DMS53 treated with DMSO at 0.1 percent for 48 hours (cell line): ENCODE measurements at regions not wholly inside any gene's neighbourhood (a gene's known extent, or its start where the extent isn't known, plus 50 kb on each side); places are given as distances from the start of the nearest gene placed in this dataset.
"Not testable (repeated sequence)": the region's sequence is repeated elsewhere in the genome, so short reads cannot be mapped to it uniquely, and the experiment has no call there.

Experiments used
- DNase-seq: peaks from one replicate; lab custom pipeline; 2025; ENCODE audit not compliant: unreplicated experiment; lab: John Stamatoyannopoulos, UW

GRCh38 chr19:27714857-27715256, 1498.1 kb downstream of the UQCRFS1 start:
- no peak for DNase-seq

DNA sequence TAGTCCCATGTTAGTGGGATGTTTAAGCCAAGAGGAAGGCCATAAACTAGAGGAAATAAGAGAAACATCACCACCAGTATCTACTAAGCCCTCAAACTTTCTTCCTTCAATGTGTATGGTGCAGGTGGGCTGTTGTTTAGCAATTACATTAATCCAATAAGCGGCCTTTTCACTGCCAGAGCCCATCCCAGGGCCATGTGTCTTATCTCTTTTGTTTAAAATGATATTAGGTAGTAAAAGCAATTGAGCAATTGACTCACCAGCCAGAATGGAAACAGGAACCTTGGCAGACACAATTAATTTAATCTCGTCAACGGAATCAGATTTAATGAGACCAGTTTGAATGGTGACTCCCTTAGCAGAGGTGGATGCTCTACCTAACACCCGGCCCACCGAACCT, 1503.5 kb downstream of the UQCRFS1 start:
- DNase-seq = no peak

GRCh38 chr19:27708986-27709385, 1504.0 kb downstream of the UQCRFS1 start:
- DNase-seq = not testable (repeated sequence)

DNA sequence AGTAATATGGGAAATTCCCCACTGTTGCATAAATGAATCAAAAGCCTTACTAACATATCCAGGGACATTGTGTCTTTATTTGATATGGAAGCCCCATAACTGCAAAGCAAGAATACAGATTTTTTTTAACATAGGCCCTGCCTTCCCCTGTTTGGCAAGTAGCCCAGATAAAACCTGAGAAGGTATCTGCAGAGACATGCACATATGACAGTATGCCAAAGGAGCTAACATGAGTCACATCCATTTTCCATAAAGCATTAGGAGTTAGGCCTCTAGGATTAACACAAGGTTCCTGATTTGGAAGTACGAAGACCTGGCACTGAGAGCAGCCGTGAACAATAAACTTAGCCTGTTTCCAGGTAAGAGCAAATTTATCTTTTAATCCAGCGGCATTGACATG, 1505.9 kb downstream of the UQCRFS1 start:
- DNase-seq = not testable (repeated sequence)

DNA sequence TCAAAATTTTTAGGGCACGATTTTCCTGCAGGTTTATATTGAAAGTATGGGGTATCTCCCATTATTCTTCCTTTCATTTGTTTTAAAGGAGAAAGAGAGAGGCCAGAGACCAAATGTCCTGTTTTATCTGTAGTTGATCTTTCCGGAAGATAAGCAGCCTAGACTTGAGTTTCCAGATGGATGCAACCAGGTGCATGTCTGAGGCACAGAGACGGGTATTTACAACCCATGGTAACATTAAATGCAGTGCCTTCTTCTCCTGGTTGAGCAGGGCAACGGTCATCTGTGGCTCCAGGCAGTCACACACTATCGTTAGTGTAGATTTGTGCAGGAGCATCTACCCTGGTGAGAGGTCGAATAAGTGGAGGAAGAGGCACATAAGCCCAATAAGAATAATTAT, 1507.1 kb downstream of the UQCRFS1 start:
- no peak for DNase-seq

DNA sequence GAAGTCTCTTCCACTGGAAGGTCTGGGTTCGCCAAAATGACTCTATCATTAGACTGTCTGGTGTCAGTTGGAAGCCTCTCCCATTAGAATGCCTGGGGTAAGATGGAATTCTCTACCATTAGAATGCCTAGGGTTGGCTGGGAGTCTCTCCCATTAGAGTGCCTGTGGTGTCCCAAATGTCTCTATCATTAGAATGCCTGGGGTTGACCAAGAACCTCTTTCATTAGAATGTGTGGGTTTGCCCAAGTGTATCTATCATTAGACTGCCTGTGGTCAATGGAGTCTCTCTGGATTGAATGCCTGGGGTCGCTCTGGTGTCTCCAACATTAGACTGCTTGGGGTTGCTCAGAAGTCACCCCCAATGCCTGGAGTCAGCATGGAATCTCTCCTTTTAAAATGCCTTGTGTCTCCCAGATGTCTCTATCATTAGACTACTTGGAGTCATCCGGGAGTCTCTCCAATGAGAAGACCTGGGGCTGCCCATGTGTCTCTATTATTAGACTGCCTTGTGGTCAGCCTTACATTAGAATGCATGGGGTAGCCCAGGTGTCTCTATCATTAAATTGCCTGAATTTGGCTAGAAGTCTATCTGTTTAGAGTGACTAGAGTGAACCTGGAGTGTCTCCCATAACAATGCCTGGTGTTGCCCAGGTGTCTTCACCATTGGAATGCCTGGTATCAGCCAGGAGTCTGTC, 1518.4 kb downstream of the UQCRFS1 start:
- no peak for DNase-seq

GRCh38 chr19:27691991-27692390, 1521.0 kb downstream of the UQCRFS1 start:
- DNase-seq = no peak

DNA sequence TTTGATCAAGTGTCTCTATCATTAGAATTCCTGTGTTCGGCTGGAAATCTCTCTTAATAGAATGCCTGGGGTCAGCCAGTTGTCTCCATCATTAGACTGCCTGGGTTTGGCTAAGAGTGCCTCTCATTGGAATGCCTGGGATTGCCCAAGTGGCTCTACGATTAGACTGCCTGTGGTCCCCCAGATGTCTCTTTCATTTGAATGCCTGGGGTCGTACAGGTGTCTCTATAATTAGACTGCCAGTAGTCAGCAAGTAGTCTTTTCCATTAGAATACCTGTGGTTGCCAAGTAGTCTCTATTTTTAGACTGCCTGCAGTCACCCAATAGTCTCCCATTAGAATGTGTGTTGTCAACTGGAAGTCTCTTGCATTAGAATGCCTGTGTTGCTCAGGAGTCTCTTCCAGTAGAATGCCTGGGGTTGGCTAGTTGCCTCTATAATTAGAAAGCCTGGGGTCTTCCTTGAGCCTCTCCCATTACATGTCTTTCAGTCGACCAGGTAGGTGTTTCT, 1523.2 kb downstream of the UQCRFS1 start:
- no peak for DNase-seq

DNA sequence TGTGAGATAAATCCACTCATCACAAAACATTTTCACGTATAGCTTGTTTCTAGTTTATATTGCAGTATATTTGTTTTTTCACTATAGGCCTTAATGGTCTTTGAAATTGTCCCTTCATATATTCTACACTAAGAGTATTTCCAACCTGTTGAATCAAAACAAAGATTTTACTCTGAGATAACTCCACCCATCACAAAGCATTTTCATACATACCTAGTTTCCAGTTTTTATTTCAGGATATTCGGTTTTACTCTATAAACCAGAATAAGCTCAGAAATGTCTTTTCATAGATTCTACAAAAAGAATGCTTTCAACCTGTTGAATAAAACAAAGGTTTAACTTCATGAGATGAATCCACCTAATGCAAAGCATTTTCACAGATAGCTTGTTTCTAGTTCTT, 1528.7 kb downstream of the UQCRFS1 start:
- DNase-seq = no peak

- DNase-seq = no peak
These were observed 1531.0 kb downstream of the UQCRFS1 start for GRCh38 chr19:27681972-27682371.

DNA sequence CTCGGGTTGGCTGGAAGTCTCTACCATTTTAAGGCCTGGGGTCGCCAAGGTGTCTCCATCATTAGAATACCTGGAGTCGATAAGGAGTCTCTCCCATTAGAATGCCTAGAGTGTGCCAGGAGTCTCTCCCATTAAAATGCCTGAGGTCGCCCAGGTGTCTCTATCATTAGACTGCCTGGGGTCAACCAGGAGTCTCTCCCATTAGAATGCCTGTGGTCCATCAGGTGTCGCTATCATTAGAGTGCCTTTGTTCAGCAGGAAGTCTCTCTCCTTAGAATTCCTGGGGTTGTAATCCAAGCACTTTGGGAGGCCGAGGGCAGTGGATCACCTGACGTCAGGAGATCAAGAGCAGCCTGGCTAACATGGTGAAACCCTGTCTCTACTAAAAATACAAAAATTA, 1533.0 kb downstream of the UQCRFS1 start:
- no peak for DNase-seq

DNA sequence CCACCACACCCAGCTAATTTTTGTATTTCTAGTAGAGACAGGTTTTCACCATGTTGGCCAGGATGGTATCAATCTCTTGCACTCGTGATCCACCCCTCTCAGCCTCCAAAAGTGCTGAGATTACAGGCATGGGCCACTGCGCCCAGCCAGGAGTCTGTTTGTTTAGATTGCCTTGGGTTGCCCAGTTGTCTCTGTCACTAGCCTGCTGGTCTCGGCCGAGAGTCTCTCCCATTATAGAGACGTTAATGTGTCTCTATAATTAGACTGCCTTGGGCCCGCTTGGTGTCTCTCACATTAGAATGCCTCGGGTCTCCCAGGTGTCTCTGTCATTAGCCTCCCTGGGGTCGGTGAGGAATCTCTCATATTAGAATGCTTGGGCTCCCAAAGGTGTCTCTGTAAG, 1533.6 kb downstream of the UQCRFS1 start:
- DNase-seq = no peak

DNA sequence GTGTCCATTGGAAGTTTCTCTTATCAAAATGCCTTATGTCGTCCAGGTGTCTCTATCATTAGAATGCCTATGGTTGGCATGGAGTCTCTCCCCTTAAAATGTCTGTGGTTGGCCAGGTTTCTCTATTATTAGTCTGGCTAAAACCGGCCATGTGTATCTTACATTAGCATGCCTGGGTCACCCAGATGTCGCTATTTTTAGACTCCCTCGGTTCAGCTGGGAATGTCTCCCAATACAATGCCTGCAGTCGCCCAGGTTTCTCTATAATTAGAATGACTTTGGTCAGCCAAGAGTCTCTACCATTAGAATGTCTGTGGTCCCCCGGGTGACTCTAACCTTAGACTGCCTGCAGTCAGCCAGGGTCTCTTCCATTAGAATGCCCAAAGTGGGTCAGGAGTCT, 1536.1 kb downstream of the UQCRFS1 start:
- no peak for DNase-seq

DNA sequence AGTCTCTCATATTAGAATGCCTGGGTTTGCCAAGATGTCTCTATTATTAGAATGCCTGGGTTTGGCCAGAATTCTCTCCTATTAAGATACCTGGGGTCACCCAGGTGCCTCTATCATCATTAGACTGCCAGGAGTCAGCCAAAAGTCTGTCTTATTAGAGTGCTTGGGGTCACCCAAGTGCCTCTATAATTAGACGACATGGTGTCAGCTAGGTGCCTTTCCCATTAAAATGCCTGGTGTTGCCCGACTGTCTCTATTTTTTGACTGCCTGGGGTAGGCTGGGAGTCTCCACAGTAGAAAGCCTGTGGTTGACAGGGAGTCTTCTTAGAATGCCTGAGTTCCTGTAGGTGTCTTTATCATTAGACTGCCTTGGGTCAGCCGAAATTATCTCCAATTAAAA, 1536.6 kb downstream of the UQCRFS1 start:
- DNase-seq = no peak

DNA sequence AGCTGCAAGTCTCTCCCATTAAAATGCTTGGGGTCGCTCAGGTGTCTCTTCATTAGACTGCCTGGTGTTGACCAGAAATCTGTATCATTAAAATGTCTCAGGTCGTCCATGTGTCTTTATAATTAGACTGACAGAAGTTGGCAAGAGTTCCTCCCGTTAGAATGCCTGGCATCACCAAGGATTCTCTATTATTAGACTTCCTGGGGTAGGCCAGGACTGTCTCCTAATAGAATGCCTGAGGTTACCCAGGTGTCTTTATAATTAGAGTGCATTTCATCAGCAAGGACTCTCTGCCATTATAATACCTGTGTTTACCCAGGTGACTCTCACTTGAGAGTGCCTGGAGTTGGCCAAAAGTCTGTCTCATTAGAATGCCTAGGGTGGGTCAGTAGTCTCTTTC, 1537.2 kb downstream of the UQCRFS1 start:
- no peak for DNase-seq

DNA sequence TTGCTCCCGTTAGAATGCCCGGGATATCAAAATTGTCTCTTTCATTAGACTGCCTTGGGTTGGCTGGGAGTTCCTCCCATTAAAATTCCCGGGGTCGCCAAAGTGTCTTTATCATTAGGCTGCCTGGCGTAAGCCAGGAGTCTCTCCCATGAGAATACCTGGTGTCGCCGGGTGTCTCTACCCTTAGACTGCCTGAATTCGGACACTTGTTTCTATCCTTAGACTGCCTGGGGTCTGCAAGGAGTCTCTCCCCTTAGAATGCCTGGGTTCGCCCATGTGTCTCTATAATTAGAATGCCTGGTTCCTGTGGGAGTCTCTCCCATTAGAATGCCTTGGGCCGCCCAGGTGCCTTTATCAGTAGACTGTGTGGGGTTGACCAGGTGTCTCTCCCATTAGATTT, 1538.2 kb downstream of the UQCRFS1 start:
- no peak for DNase-seq

DNA sequence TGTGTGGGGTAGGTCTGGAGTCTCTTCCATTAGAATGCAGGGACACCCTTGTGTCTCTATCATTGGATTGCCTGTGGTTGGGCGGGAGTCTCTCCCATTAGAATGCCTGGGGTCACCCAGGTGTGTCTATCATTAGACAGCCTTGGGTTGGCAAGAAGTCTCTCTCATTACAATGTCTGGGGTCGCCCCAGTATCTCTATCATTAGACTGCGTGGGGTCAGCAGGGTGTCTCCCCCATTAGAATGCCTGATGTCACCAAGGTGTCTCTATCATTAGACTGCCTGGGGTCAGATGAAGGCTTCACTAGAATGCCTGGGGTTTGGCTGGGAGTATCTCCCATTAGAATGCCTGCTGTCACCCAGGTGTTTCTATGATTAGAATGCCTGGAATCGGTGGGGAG, 1539.0 kb downstream of the UQCRFS1 start:
- no peak for DNase-seq

DNA sequence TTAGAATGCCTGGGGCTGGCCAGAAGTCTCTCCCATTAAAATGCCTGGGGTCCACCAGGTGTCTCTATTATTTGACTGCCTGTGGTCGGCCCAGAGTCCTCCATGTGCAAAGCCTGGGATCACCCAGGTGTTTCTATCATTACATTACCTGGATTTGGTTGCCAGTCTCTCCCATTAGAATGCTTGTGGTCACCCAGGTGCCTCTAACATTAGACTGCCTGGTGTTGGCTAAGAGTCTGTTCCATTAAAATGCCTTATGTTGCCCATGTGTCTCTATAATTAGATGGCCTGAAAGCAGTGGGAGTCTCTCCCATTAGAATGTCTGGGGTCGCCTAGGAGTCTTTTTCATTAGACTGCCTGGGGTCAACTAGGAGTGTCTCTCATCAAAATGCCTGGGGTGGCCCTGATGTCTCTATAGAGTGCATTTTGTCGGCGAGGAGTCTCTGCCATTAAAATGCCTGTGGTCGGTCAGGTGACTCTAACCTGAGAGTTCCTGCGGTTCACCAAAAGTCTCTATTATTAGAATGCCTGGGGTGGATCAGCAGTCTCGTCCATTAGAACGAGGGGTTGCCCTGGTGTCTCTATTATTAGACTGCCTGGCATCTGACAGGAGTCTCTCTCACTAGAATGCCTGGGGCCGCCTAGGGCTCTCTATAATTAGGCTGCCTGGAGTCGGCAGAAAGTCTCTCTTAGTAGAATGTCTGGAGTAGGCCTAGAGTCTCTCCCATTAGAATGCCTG, 1540.5 kb downstream of the UQCRFS1 start:
- DNase-seq = no peak

GRCh38 chr19:27671876-27672275, 1541.1 kb downstream of the UQCRFS1 start:
- DNase-seq = no peak

DNA sequence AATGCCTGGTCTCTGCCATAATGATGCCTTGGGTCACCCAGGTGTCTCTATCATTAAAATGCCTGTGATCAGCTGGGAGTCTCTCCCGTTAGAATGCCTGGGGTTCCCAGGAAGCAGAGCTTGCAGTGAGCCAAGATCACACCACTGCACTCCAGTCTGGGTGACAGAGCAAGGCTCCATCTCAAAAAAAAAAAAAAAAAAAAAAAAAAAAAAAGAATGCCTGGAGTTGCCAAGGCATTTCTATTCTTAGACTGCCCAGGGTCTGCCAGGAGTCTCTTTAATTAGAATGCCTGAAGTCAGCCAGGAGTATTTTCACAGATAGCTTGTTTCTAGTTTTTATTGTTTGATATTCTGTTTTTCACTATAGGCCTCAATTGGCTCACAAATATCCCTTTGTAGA, 1552.5 kb downstream of the UQCRFS1 start:
- no peak for DNase-seq

DNA sequence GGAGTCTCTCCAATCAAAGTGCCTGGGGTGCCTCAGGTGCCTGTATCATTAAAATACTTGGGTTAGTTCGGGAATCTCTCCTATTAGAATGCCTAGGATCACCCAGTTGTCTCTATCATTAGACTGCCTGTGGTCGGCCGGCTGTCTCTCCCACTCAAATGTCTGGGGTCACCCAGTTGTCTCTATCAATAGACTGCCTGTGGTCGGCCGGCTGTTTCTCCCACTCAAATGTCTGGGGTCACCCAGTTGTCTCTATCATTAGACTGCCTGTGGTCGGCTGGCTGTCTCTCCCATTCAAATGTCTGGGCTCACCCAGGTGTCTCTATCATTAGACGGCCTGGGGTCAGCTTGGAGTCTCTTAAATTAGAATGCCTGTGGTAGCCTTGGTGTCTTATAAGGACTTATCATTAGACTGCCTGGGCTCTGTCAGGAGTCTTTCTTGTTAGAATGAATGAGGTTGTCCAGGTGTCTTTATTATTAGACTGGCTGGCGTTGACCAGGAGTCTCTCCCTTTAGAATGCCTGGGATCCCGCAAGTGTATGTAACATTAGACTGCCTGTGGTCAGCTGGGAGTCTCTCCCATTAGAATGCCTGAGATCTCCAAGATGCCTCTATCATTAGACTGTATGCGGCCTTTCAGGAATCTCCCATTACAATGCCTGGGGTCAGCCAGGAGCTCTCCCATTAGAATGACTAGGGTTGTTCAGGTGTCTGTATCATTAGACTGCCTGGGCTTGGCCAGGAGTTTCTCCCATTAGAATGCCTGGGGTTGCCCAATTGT, 1555.5 kb downstream of the UQCRFS1 start:
- DNase-seq = no peak
